Stimulated activated CD4-positive, alpha-beta T cell treated with anti-CD3 and anti-CD28 coated beads, TNF-alpha, amount 100 ng/mL, for 1 hour (primary cell): ENCODE measurements at regions not wholly inside any gene's neighbourhood (a gene's known extent, or its start where the extent isn't known, plus 50 kb on each side); places are given as distances from the start of the nearest gene placed in this dataset.
A peak's percentile ranks its signal among the peaks of the same experiment; 100 is the strongest.
"Not testable (repeated sequence)": the region's sequence is repeated elsewhere in the genome, so short reads cannot be mapped to it uniquely, and the experiment has no call there.

Experiments
- DNase-seq, 3 donors: peaks; one replicate each; pipeline ENCODE4 v3.0.0-alpha.2; 2020; ENCODE audit warnings: low read depth in 3 of 3, low spot score in 1 of 3

DNA sequence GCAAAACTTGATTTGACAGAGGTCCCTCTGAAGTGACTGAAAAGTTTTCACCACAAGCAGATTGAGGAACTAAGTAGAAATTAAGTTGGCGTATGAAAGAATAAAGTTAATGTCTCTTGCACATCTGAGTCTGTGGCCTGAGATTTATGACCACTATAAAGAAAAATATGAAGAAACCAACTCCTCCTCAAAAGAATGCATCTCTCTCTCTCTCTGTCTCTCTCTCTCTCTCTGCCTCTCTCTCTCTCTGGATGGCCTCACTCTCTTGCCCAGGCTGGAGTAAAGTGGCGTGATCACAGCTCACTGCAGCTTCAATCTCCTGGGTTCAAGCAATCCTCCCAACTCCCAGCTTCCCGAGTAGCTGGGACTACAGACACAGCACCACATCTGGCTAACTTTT is 55.2 kb downstream of the RPL22L1 start:
- no peak for DNase-seq

DNA sequence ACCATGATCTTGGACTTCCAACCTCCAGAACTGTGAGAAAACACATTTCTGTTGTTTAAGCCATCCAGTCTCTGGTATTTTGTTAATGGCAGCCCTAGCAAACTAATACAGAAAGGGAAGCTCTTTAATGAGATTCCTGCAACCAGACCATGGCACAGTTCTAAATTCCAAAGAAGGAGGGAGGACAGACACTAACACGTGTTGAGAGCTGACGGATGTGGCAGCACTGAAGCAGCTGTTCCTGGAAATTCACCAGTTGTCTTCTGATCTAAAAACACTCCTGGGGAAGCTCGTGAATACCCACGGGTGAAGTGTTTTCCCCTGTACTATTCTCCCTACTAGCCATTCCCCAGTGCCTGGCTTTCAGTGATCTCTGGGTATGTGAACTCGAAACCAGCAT is 56.7 kb downstream of the RPL22L1 start:
- DNase-seq, result no peak

DNA sequence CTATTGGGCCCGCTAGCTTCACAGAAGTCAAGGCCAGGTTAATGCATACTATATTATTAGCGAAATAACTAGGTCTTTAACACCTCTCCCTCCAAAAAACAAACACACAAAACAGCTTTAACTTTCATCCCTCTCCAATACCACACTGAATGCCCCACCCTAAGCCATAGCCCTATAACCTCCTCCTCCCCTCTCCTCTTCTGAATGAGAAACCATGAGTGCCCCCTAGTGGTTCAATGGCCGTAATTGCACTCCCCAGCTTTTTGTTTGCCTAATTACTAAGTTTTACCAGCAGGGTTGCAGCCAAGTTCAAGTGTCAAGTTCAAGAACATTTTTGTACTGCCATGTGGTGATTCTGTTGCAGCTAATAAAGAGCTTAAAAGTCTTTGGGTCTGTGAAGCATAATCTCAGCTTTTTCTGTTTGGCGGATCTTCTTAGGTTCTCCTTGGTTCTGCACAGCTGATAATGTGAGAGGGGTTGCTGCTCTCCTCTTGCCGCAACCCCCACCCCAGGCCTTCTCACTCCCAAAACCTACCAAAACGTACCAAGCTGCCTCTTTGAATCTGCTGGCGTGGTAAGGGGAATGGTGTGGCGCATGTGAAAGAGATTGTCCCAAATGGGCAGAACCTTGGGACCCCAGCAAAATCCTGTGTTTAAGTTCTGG is 57.9 kb downstream of the RPL22L1 start:
- DNase-seq, result peak; percentile 16 to 27 (median 22)

DNA sequence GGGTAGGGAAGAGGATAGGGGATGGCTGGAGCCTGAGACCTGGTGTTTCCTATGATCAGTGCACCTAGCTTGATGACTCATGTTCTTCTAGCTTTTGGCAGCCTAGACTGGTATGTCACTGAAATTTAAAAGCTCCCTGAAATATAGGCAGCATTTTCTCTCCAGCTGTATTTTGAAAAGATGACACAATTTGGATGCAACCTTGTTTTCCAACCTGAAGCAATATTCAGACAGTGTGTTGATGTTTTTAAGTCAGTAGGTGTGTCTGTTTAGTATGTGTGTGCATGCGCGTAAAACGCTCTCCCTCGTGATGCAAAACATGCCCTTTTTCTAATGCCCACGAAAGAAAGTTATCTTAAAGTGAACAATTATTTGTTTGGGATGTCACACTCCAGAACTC is 58.5 kb downstream of the RPL22L1 start:
- no peak for DNase-seq

DNA sequence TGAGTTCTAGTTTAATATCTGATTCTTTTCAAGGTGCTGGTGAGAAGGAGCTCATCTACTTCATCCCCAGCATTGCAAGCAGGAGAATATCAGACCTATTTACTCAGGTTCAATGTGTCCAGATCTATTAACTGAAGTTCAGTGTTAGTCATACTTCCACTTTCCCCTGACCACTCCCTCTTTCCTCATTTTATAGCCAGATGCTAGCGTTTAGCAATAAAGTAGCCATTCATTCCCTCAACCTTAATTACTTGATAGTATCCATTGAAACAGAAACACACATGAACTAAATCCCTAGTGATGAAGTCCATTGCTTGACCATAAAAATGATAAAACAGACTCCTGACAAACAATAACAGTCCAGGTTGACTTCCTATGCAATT is 60.0 kb downstream of the RPL22L1 start:
- no peak for DNase-seq

DNA sequence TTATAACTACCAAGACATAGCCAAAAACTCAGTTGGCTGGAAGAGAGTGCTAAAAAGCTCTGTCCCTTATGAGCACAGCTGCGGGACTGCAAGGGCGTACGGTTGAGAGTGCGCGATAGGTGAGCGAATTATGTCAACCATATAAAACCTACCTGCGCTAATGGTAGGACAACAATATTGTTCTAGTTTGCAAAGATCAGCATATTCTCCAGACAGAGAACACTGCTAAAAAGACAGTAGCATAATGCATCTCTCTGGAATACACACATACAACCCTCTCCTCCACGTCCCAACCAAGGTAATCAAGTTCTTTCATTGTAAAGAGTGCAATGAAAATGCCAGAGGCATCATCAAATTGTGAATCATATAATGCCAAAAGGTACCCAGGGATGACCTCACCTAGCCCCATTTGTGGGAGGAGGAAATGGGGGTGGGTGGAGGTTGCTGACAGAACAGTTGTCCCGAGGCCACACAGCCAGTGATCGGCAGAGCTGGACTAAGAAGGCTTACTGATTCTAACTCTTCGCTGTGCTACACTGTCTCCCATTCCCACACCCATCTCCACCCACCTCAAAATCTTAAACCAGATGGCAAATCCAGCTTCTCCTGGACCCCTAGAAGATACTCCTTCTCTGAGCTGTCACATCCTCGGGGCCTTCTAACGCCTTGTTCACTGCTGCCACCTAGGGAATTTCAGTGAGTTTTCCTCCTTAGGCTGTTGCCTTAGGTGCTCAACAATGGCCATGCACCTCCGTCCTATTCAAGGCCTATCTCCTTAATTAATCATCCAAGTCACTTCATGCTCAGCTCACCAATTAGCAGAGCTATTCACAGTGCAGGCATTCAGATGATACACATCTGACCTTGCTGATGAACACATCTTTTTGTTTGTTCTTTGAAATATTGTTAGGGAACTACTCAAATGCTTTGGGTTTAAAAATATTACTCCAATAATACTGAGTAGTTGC is 60.7 kb downstream of the RPL22L1 start:
- DNase-seq, result no peak

DNA sequence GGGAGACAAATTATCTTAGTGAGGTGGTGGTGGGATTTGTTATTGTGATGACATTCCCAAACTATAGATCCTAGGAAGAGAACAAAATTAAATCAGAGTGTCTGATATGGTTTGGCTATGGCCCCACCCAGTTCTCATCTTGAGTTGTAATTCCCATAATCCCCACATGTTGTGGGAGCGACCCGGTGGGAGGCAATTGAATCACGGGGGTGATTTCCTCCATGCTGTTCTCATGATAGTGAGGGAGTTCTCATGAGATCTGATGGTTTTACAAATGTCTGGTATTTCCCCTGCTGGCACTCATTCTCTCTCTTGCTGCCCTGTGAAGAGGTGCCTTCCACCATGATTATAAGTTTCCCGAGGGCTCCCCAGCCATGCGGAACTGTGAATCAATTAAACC is 62.0 kb downstream of the RPL22L1 start:
- no peak for DNase-seq

DNA sequence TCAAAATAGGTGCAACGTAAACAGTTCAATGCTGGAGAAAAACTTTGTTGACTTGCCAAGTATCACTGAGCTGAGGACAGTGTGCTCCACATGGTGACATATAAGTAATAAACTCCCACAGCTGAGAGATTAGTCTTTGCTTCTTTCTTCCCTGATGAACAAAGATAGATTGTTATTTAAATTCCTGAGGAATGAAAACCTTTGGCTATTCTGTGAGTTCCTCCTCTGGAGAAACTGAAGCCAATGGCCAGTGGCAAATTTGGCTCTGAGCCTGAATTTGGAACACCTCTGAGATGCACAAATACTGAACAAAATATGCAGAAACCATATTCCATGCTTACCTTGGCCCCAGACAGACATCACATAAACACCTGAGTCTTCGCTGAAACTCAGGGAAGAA is 63.3 kb downstream of the RPL22L1 start:
- no peak for DNase-seq

DNA sequence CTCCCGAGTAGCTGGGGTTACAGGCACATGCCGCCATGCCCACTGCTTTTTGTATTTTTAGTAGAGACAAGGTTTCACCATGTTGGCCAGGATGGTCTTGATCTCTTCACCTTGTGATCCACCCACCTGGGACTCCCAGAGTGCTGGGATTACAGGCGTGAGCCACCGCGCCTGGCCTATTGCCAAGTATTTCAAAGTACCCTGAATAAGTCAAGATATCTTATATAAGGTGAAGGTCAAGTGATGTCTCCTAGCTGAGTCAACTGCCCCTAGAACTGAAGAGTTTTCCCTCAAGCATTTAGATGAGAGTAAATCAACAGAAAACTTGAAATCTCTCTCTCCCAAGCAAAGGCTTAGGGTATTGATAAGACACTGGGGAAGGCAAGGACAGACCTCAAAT is 63.9 kb downstream of the RPL22L1 start:
- no peak for DNase-seq

DNA sequence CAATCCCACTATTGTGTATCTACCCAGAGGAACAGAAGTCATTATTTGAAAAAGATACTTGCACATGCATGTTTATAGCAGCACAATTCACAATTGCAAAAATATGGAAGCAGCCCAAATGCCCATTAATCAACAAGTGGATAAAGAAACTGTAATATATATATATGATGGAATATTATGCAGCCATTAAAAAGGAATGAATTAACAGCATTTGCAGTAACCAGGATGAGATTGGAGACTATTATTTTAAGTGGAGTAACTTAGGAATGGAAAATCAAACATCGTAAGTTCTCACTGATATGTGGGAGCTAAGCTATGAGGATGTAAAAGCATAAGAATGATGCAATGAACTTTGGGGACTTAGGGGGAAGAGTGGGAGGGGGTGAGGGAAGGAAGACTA is 64.7 kb downstream of the RPL22L1 start:
- not testable (repeated sequence) for DNase-seq

DNA sequence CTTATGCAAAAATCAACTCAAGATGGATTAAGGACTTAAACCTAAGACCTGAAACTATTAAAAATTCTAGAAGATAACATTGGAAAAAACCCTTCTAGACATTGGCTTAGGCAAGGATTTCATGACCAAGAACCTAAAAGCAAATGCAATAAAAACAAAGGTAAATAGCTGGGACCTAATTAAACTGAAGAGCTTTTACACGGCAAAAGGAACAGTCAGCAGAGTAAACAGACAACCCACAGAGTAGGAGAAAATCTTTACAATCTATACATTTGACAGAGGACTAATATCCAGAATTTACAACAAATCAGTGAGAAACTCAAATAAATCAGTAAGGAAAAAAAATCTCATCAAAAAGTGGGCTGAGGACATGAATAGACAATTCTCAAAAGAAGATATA is 65.4 kb downstream of the RPL22L1 start:
- DNase-seq, result not testable (repeated sequence)

DNA sequence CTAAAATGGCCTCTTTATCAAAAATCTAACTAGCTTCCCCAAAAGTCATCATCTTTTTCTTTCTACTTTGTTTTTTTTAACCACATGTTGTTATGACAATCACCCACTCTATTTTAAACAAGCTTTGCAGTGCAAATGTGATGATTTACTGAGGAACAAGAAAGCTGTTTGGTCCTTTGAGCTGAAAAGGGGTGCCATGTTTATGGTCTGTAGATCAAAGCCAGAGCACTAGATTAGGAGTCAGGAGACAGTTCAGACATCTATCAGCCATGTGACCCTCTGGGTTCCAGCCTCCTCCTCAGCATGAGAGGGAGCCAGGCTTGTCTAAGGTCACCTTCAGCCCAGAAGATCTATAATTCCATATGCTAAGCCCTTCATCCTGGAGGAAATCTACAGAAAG is 65.9 kb downstream of the RPL22L1 start:
- DNase-seq, result no peak

DNA sequence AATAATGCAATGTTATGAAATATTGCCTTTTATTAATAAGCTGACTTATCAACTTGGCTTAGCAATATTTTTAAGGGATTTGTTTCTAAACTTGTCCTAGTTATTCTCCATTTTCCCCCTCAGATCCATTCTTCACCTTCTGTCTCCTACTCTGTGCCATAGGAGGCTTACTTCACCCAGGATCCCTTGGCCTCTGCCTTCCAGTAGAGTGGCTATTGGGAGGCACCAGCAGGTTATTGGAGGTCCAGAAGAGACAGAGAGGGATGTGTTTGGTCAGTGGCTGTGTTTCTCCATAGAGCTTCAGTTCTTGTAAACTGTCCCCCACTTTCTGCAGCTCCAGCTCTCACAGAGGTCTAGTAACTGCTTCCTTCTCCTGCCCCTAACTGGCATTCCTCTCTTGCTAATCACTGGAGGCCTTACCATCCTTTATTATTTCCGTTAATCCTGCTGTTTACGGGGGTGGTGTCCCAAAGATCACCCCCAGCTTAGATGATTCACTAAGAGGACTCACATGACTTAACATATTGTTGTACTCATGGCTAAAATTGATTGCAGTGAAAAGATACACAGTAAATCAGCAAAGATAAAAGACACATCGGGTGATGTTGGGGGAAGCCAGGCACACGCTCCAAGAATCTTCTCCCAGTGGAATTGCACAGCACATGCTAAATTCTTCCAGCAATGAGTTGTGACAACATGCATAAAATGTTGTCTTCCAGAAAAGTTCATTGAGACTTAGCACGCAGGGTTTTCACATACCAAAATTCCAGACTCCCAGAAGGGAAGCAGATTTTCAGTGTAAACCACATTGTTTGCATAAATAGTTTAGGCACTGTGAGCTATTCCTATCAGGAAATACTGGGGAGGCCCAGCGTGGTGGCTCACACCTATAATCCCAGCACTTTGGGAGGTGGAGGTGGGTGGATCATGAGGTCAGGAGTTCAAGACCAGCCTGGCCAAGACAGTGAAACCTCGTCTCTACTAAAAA is 67.5 kb downstream of the RPL22L1 start:
- no peak for DNase-seq

DNA sequence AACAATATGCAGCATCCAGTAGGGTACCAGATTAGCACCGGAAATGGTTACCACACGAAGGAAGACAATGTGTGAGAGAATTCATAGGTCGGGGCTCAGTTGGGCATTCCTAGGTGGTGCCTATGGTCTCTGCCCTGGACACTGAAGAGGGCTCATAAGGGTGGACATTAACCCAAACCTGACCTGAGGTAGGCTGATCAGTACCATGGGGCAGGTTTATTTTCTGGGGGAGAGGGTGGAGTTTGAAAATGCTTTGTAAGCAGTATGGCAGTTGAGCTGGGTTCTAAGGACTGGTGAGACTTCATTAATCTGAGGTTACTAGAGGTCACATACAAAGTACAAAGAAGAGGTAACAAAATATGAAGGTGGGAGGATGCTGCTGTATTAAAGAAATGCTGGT is 68.4 kb downstream of the RPL22L1 start:
- DNase-seq, result no peak

DNA sequence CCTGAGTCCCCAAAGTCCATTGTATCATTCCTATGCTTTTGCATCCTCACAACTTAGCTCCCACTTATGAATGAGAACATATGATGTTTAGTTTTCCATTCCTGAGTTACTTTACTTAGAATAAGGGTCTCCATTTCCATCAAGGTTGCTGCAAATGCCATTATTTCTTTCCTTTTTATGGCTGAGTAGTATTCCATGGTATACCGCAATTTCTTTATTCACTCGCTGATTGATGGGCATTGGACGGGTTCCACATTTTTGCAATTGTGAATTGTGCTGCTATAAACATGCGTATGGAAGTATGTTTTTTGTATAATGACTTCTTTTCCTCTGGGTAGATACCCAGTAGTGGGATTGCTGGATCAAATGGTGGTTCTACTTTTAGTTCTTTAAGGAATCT is 69.7 kb downstream of the RPL22L1 start:
- DNase-seq, result not testable (repeated sequence)

DNA sequence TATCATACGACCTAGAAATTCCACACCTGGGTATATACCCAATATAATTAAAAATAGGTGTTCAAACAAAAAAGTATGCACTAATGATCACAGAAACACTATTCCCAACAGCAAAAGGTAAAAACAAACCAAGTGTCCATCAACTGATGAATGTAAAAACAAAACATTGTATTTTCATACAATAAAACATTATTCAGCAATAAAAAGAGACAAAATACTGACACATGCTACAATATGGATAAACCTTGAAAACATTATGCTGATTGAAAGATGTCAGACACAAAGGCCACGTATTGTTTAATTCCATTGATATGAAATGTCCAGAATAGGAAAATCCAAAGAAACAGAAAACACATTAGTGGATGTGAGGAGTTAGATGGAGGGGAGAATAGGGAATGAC is 71.0 kb downstream of the RPL22L1 start:
- no peak for DNase-seq

DNA sequence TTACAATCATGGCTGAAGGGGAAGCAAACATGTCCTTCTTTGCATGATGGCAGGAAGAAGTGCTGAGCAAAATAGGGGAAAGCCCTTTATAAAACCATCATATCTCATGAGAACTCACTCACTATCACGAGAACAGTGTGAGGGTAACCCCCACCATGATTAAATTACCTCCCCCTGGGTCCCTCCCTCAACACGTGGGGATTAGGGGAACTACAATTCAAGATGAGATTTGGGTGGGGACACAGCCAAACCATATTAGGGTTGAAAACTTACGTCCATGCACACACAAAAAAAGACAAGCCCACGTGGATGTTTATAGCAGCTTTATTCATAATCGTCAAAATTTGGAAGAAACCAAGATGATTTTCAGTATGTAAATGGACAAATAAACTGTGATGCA is 72.3 kb downstream of the RPL22L1 start:
- no peak for DNase-seq

DNA sequence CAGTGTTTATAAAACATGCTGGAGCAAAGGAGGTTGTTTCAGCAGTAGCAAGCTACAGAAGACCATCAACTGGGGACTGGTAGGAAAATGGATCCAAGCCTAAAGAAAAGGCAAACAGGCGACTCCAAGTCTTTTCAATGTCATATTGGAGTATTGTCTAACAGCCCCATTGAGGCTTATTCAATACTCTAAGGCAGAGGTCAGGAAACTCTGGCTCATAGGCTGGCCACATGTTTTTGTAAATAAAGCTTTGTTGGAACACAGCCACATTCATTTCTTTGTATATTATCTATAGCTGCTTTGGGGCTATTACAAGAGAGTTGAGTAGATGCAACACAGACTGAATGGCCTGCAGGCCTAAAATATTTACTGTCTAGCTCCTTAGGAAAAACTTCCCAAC is 77.5 kb downstream of the RPL22L1 start:
- DNase-seq, result no peak

DNA sequence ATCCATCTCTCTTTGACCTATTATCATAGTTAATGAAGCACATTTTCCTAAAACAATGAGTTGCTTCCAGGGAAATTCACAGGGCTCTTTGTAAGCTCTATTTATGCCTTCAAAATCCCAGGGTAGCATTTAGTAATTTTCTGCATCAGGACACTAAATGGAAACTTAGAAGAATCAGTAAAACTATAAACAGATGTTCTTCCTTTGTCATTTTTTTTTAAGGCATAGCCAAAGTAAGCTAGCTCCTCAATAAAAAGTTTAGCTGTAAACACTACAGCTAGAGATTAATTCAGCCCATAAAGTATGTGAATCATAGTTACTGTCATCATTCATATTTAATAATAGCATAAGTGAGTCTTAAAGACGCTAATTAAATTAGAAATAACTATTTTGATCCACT is 79.3 kb downstream of the RPL22L1 start:
- DNase-seq, result no peak

DNA sequence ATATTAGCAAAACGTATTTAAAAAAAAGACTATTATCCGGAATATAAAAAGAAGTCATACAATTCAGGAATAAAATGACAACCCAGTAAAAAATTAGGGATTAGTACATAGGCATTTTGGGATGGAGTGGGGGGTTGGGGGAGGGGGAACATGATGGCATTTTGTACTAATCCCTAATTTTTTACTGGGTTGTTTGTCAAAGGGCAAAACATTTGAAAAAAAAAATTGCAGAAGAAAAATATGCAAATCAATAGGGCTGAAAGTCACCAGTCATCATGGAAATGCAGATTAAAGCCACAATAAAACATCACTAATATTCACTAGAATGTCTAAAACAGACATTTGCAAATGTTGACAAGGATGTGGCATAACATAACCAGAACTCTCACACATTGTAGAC is 82.5 kb downstream of the RPL22L1 start:
- DNase-seq, result no peak

DNA sequence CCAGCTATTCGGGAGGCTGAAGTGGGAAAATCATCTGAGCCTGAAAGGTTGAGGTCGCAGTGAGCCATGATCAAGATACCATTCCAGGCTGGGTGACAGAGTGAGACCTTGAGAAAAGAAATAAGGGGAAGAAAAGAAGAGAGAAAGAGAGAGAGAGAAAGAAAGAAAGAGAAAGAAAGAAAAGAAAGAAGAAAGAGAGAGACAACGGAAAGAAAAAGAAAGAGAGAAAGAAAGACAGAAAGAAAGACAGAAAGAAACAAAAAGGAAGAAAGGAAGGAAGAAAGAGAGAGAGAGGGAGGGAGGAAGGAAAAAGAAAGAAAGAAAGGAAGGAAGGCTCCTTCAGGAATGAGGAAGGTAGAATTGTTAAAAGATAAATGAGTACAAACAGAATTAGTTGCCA is 84.5 kb downstream of the RPL22L1 start:
- no peak for DNase-seq
